HepG2 (cell line): ENCODE measurements at regions not wholly inside any gene's neighbourhood (a gene's known extent, or its start where the extent isn't known, plus 50 kb on each side); places are given as distances from the start of the nearest gene placed in this dataset.

Experiments used
- ATAC-seq: fragments of 200-7000 bp; cut with Tn5 transposase; 3 replicates; pipeline ENCODE4 v1.9.1; 2020; ENCODE audit warnings: mild to moderate bottlenecking, moderate library complexity
- BruUV-seq: library from RNA; stranded (reverse); fragments of 400-500 nt; replicated peaks from 2 replicates; lab custom pipeline; 2021; lab: Mats Ljungman, UMichigan
- CTCF ChIA-PET: fragments of 300-600 bp; formaldehyde crosslinking; extraction: SDS; loops from one replicate; lab custom pipeline; 2021; ENCODE audit warnings: low total read pairs, inconsistent platforms, low intra/inter-chr PET ratio; lab: Yijun Ruan, JAX
- POLR2A ChIA-PET: fragments of 350-600 bp; sonication (Branson Sonifier 250); formaldehyde crosslinking; loops from one replicate; lab custom pipeline; 2020; ENCODE audit warnings: antibody characterized with exemption, inconsistent platforms; lab: Yijun Ruan, JAX
- DNase-seq: peaks from one replicate; pipeline ENCODE4 v3.0.0-alpha.2; 2015; ENCODE audit warnings: low spot score
- FAIRE-seq: peaks from 3 replicates; lab custom pipeline; 2011; peaks lifted over from hg19 to GRCh38; lab: Jason Lieb, UNC
- H2AFZ ChIP-seq: one replicate; pipeline ENCODE4 v1.6.1; 2011; ENCODE audit warnings: low read length, inconsistent platforms
- H3K27ac ChIP-seq: fragments of 300-600 bp; 3 replicates; pipeline ENCODE4 v1.8.0; 2011; ENCODE audit warnings: mixed run types, mild to moderate bottlenecking, mixed read lengths, low read length, inconsistent platforms; ENCODE audit not compliant: insufficient read depth; ENCODE audit errors: extremely low read length
- H3K27me3 ChIP-seq, 2 experiments: fragments of 200-600 bp in 1 of 2; 2 replicates in 1 of 2; 3 replicates in 1 of 2; pipeline versions ENCODE4 v1.6.0 to v1.8.0; 2011; ENCODE audit warnings: low read length in 2 of 2, mild to moderate bottlenecking in 2 of 2, moderate library complexity in 2 of 2, inconsistent platforms in 1 of 2; ENCODE audit not compliant: insufficient read depth in 2 of 2, control insufficient read depth in 1 of 2
- H3K36me3 ChIP-seq, 2 experiments: fragments of 200-600 bp in 1 of 2; replicated peaks in 1 of 2; 2 replicates in 1 of 2; 3 replicates in 1 of 2; pipeline versions ENCODE4 v1.5.1 to v1.8.0; 2011; ENCODE audit warnings: low read length in 2 of 2, inconsistent platforms in 1 of 2; ENCODE audit not compliant: insufficient read depth in 2 of 2, control insufficient read depth in 1 of 2
- H3K4me1 ChIP-seq: 2 replicates; pipeline ENCODE4 v1.5.1; 2012; ENCODE audit warnings: low read length, inconsistent platforms; ENCODE audit not compliant: insufficient read depth
- H3K4me2 ChIP-seq: 2 replicates; pipeline ENCODE4 v1.6.0; 2011; ENCODE audit warnings: low read depth, low read length, inconsistent platforms
- H3K4me3 ChIP-seq, 3 experiments: fragments of 200-600 bp in 1 of 3; sonication (generic), shearing (Covaris generic) in 1 of 3; replicated peaks in 1 of 3; 2 replicates each; pipeline ENCODE4 v1.5.1; 2011 to 2016; ENCODE audit warnings: low read length in 3 of 3, inconsistent platforms in 2 of 3, low read depth in 2 of 3, mild to moderate bottlenecking in 2 of 3, control low read depth in 1 of 3, mixed read lengths in 1 of 3; ENCODE audit not compliant: insufficient read depth in 1 of 3
- H3K79me2 ChIP-seq: one replicate; pipeline ENCODE4 v1.6.1; 2011; ENCODE audit warnings: low read length, inconsistent platforms; ENCODE audit not compliant: insufficient read depth
- H3K9ac ChIP-seq: 2 replicates; pipeline ENCODE4 v1.6.0; 2011; ENCODE audit warnings: mild to moderate bottlenecking, low read depth, low read length, inconsistent platforms; ENCODE audit not compliant: insufficient read depth
- H3K9me3 ChIP-seq: 2 replicates; pipeline ENCODE4 v1.5.1; 2012; ENCODE audit warnings: mild to moderate bottlenecking, low read length
- H4K20me1 ChIP-seq: 2 replicates; pipeline ENCODE4 v1.6.0; 2011; ENCODE audit warnings: inconsistent platforms, mild to moderate bottlenecking, low read length, moderate library complexity; ENCODE audit not compliant: insufficient read depth
- ATF3 ChIP-seq: sonication (generic); formaldehyde crosslinking; IDR thresholded peaks from 2 replicates; pipeline ENCODE4 v1.4.0; 2020; ENCODE audit warnings: missing genetic modification reagents
- BRF2 ChIP-seq: sonication (generic); formaldehyde crosslinking; IDR thresholded peaks from 2 replicates; pipeline ENCODE4 v1.8.1; 2022; ENCODE audit warnings: mild to moderate bottlenecking, missing genetic modification reagents
- FOXK2 ChIP-seq: fragments of 450-650 bp; IDR thresholded peaks from 2 replicates; pipeline ENCODE4 v1.6.1; 2016
- HDAC6 ChIP-seq: fragments of 200-600 bp; sonication (generic); IDR thresholded peaks from 2 replicates; pipeline ENCODE4 v1.7.0; 2017; ENCODE audit warnings: mild to moderate bottlenecking, antibody characterized with exemption, low read length, low read depth
- HNRNPLL ChIP-seq: fragments of 200-400 bp; formaldehyde crosslinking; IDR thresholded peaks from 2 replicates; pipeline ENCODE4 v1.6.1; 2017; ENCODE audit warnings: mild to moderate bottlenecking, low read depth, low read length; ENCODE audit not compliant: poor library complexity, severe bottlenecking
- SMAD3 ChIP-seq: sonication (generic); formaldehyde crosslinking; IDR thresholded peaks from 2 replicates; pipeline ENCODE4 v1.4.0; 2020; ENCODE audit warnings: missing genetic modification reagents
- U2AF2 ChIP-seq: fragments of 200-400 bp; formaldehyde crosslinking; IDR thresholded peaks from 2 replicates; pipeline ENCODE4 v1.6.1; 2017; ENCODE audit warnings: low read depth, mild to moderate bottlenecking, low read length
- ZNF441 ChIP-seq: sonication (generic); formaldehyde crosslinking; IDR thresholded peaks from 2 replicates; pipeline ENCODE4 v1.7.0; 2021; ENCODE audit warnings: missing genetic modification reagents, borderline replicate concordance
- WGBS: methylation state at CpG from one replicate; pipeline ENCODE4 v1.1.6; 2017; ENCODE audit warnings: low lambda C conversion rate; 5-methylcytosine and 5-hydroxymethylcytosine counted together
- in situ Hi-C: cut with HindIII; loops from 2 replicates; pipeline ENCODE4 v1.10.0; 2017; ENCODE audit warnings: low pct_unique_long_range_greater_than_20kb; ENCODE audit not compliant: extremely low pct_ligation_motif_present
- intact Hi-C: fragments of 100-400 bp; cut with micrococcal nuclease; formaldehyde crosslinking; loops from one replicate; pipeline ENCODE4 v1.10.0; 2022; ENCODE audit not compliant: unreplicated experiment

GRCh38 chr2:207463433-207463832 lies 66.3 kb upstream of the CREB1 start:
- Histone ChIP-seq H3K27ac (no peak overlapping the region), H2AFZ (no peak overlapping the region), H3K4me1 (no peaks in the 10 kb centered on the region), H3K9me3 (no peaks in the 10 kb centered on the region), H3K4me2 (no peak overlapping the region), H3K4me3 (no peak overlapping the region), H4K20me1 (no peaks in the 10 kb centered on the region), H3K36me3 (no peaks in the 10 kb centered on the region), H3K9ac (no peak overlapping the region), H3K27me3 (no peaks in the 10 kb centered on the region), H3K79me2 (no peaks in the 10 kb centered on the region)
- no TSS peak for BruUV-seq
- WGBS, result 58% methylated on average over 8 of the region's 8 CpGs
- POLR2A ChIA-PET, result no interaction called here
- in situ Hi-C loops (no loop called here), intact Hi-C loops (no loop called here)
- CTCF ChIA-PET, result no interaction called here
- ATAC-seq (no peak), FAIRE-seq (no peak), DNase-seq (no peak)
- no peak for TF ChIP-seq U2AF2
- no peak for TF ChIP-seq HDAC6
- TF ChIP-seq SMAD3 (CRISPR knock-in tag), result no peak
- no peak for TF ChIP-seq HNRNPLL

GRCh38 chr2:207464007-207464406 lies 65.8 kb upstream of the CREB1 start:
- ChIA-PET CTCF (no interaction called here), POLR2A (no interaction called here)
- TF ChIP-seq FOXK2, result no peak
- no peak for TF ChIP-seq ATF3 (CRISPR knock-in tag)
- TF ChIP-seq BRF2 (CRISPR knock-in tag), result no peak
- TF ChIP-seq U2AF2, result no peak
- TF ChIP-seq ZNF441, result no peak
- no TSS peak for BruUV-seq
- H3K4me1 ChIP-seq, result no peaks in the 10 kb centered on the region
- no peaks in the 10 kb centered on the region for H3K27me3 ChIP-seq
- H3K4me2 ChIP-seq, result no peak overlapping the region
- no peak overlapping the region for H3K27ac ChIP-seq
- no peak overlapping the region for H3K4me3 ChIP-seq
- WGBS, result 58% methylated on average over 10 of the region's 10 CpGs
- no peak overlapping the region for H3K9ac ChIP-seq
- no peaks in the 10 kb centered on the region for H3K9me3 ChIP-seq
- H2AFZ ChIP-seq, result no peak overlapping the region
- intact Hi-C loops, result no loop called here
- FAIRE-seq, result no peak
- H4K20me1 ChIP-seq, result no peaks in the 10 kb centered on the region
- ATAC-seq, result no peak
- no peak for DNase-seq
- no peaks in the 10 kb centered on the region for H3K36me3 ChIP-seq
- in situ Hi-C loops, result no loop called here
- no peaks in the 10 kb centered on the region for H3K79me2 ChIP-seq
